Activated naive CD4-positive, alpha-beta T cell treated with anti-CD3 and anti-CD28 coated beads for 36 hours (primary cell): ENCODE measurements at regions not wholly inside any gene's neighbourhood (a gene's known extent, or its start where the extent isn't known, plus 50 kb on each side); places are given as distances from the start of the nearest gene placed in this dataset.

ENCODE experiments used
- CTCF ChIA-PET: fragments of 350-600 bp; sonication (Branson Sonifier 250); formaldehyde crosslinking; loops from one replicate; lab custom pipeline; 2021; ENCODE audit warnings: antibody characterized with exemption; lab: Charles Lee
- DNase-seq: peaks from one replicate; pipeline ENCODE4 v3.0.0-alpha.2; 2020
- H3K27ac Mint-ChIP-seq: one replicate; pipeline ENCODE4 v1.8.0; 2021; ENCODE audit warnings: mild to moderate bottlenecking, mixed read lengths
- H3K27me3 Mint-ChIP-seq: one replicate; pipeline ENCODE4 v1.8.0; 2021; ENCODE audit warnings: low read depth, mixed read lengths
- H3K36me3 Mint-ChIP-seq: one replicate; pipeline ENCODE4 v1.8.0; 2021; ENCODE audit warnings: low read depth, mixed read lengths
- H3K4me1 Mint-ChIP-seq: one replicate; pipeline ENCODE4 v1.8.0; 2021; ENCODE audit warnings: low read depth, mixed read lengths
- H3K4me3 Mint-ChIP-seq: one replicate; pipeline ENCODE4 v1.8.0; 2021; ENCODE audit warnings: mild to moderate bottlenecking, moderate library complexity, mixed read lengths
- H3K9me3 Mint-ChIP-seq: one replicate; pipeline ENCODE4 v1.8.0; 2021; ENCODE audit warnings: mixed read lengths
- intact Hi-C: fragments of 100-400 bp; cut with micrococcal nuclease; formaldehyde crosslinking; loops from one replicate; pipeline ENCODE4 v1.15.1; 2023

GRCh38 chr4:42320822-42321388, 76.4 kb upstream of the SHISA3 start:
- DNase-seq = no peak
- Mint-ChIP-seq H3K27me3 (peaks cover 11% of the 10 kb centered on the region), H3K27ac (no peak overlapping the region), H3K9me3 (no peaks in the 10 kb centered on the region), H3K4me3 (no peak overlapping the region), H3K36me3 (no peaks in the 10 kb centered on the region), H3K4me1 (no peaks in the 10 kb centered on the region)
- intact Hi-C loops = no loop called here
- CTCF ChIA-PET = interaction anchor here (0.6 kb wide), 1 partner anchor 536 kb away, joined by 3 read pairs; no protein-coding TSS in a partner anchor

GRCh38 chr4:42326040-42326439, 71.2 kb upstream of the SHISA3 start:
- no peaks in the 10 kb centered on the region for H3K36me3 Mint-ChIP-seq
- H3K9me3 Mint-ChIP-seq = no peaks in the 10 kb centered on the region
- peaks cover 12% of the 10 kb centered on the region for H3K27me3 Mint-ChIP-seq
- CTCF ChIA-PET = no interaction called here
- no peak overlapping the region for H3K27ac Mint-ChIP-seq
- no peak overlapping the region for H3K4me3 Mint-ChIP-seq
- intact Hi-C loops = no loop called here
- H3K4me1 Mint-ChIP-seq = no peaks in the 10 kb centered on the region
- DNase-seq = no peak

- intact Hi-C loops = no loop called here
- CTCF ChIA-PET = no interaction called here
- Mint-ChIP-seq H3K9me3 (no peaks in the 10 kb centered on the region), H3K27ac (no peak overlapping the region), H3K27me3 (peaks cover 10% of the 10 kb centered on the region), H3K4me3 (no peak overlapping the region), H3K36me3 (no peaks in the 10 kb centered on the region), H3K4me1 (no peaks in the 10 kb centered on the region)
- DNase-seq = no peak
Observed at GRCh38 chr4:42326524-42326923, 70.8 kb upstream of the SHISA3 start.

- CTCF ChIA-PET = no interaction called here
- intact Hi-C loops = no loop called here
- H3K4me3 Mint-ChIP-seq = no peak overlapping the region
- H3K36me3 Mint-ChIP-seq = no peaks in the 10 kb centered on the region
- H3K27ac Mint-ChIP-seq = no peak overlapping the region
- no peaks in the 10 kb centered on the region for H3K9me3 Mint-ChIP-seq
- H3K4me1 Mint-ChIP-seq = no peaks in the 10 kb centered on the region
- H3K27me3 Mint-ChIP-seq = peaks cover 12% of the 10 kb centered on the region
- no peak for DNase-seq
Observed at GRCh38 chr4:42327323-42327722, 70.0 kb upstream of the SHISA3 start.

- no peak for DNase-seq
- H3K9me3 Mint-ChIP-seq = peaks cover 2% of the 10 kb centered on the region
- CTCF ChIA-PET = interaction anchor here (1.0 kb wide), 1 partner anchor 46 kb away, joined by 4 read pairs; no protein-coding TSS in a partner anchor
Observed at GRCh38 chr4:42328978-42329377, 68.3 kb upstream of the SHISA3 start.

GRCh38 chr4:42329421-42329820, 67.9 kb upstream of the SHISA3 start:
- CTCF ChIA-PET = interaction anchor here (1.0 kb wide), 1 partner anchor 47 kb away, joined by 4 read pairs; no protein-coding TSS in a partner anchor
- Mint-ChIP-seq H3K27me3 (peaks cover 16% of the 10 kb centered on the region), H3K4me1 (no peaks in the 10 kb centered on the region), H3K36me3 (no peaks in the 10 kb centered on the region), H3K9me3 (peaks cover 2% of the 10 kb centered on the region), H3K4me3 (no peak overlapping the region), H3K27ac (no peak overlapping the region)
- no peak for DNase-seq
- intact Hi-C loops = no loop called here

More at GRCh38 chr4:42328978-42329377, 68.3 kb upstream of the SHISA3 start:
- no peak overlapping the region for H3K4me3 Mint-ChIP-seq
- H3K4me1 Mint-ChIP-seq = no peaks in the 10 kb centered on the region
- H3K27me3 Mint-ChIP-seq = peaks cover 16% of the 10 kb centered on the region
- no peak overlapping the region for H3K27ac Mint-ChIP-seq
- H3K36me3 Mint-ChIP-seq = no peaks in the 10 kb centered on the region
- intact Hi-C loops = no loop called here

GRCh38 chr4:42330002-42330592, 67.2 kb upstream of the SHISA3 start:
- no peaks in the 10 kb centered on the region for H3K36me3 Mint-ChIP-seq
- intact Hi-C loops = no loop called here
- no peak overlapping the region for H3K27ac Mint-ChIP-seq
- H3K9me3 Mint-ChIP-seq = peaks cover 2% of the 10 kb centered on the region
- CTCF ChIA-PET = no interaction called here
- H3K4me1 Mint-ChIP-seq = no peaks in the 10 kb centered on the region
- H3K4me3 Mint-ChIP-seq = no peak overlapping the region
- DNase-seq = no peak
- H3K27me3 Mint-ChIP-seq = peaks cover 14% of the 10 kb centered on the region

GRCh38 chr4:42331040-42331439, 66.2 kb upstream of the SHISA3 start:
- H3K4me1 Mint-ChIP-seq = no peaks in the 10 kb centered on the region
- no peak overlapping the region for H3K4me3 Mint-ChIP-seq
- no peak overlapping the region for H3K27ac Mint-ChIP-seq
- no peak for DNase-seq
- H3K9me3 Mint-ChIP-seq = peaks cover 2% of the 10 kb centered on the region
- CTCF ChIA-PET = no interaction called here
- H3K27me3 Mint-ChIP-seq = peaks cover 11% of the 10 kb centered on the region
- intact Hi-C loops = no loop called here
- no peaks in the 10 kb centered on the region for H3K36me3 Mint-ChIP-seq

- no peak for DNase-seq
- Mint-ChIP-seq H3K27me3 (peaks cover 8% of the 10 kb centered on the region), H3K4me1 (no peaks in the 10 kb centered on the region), H3K36me3 (no peaks in the 10 kb centered on the region), H3K4me3 (no peak overlapping the region), H3K9me3 (peaks cover 2% of the 10 kb centered on the region), H3K27ac (no peak overlapping the region)
- intact Hi-C loops = no loop called here
- CTCF ChIA-PET = interaction anchor here (0.6 kb wide), 1 partner anchor 105 kb away, joined by 3 read pairs; no protein-coding TSS in a partner anchor
Observed at GRCh38 chr4:42331914-42332368, 65.3 kb upstream of the SHISA3 start.

GRCh38 chr4:42339935-42340406, 57.3 kb upstream of the SHISA3 start:
- Mint-ChIP-seq H3K4me3 (no peak overlapping the region), H3K4me1 (no peaks in the 10 kb centered on the region), H3K27me3 (peaks cover 2% of the 10 kb centered on the region), H3K36me3 (no peaks in the 10 kb centered on the region), H3K27ac (no peak overlapping the region), H3K9me3 (no peaks in the 10 kb centered on the region)
- CTCF ChIA-PET = interaction anchor here (1.4 kb wide), 1 partner anchor 12 kb away, joined by 3 read pairs; no protein-coding TSS in a partner anchor
- DNase-seq = no peak
- intact Hi-C loops = no loop called here

- Mint-ChIP-seq H3K4me3 (no peak overlapping the region), H3K36me3 (no peaks in the 10 kb centered on the region), H3K9me3 (no peaks in the 10 kb centered on the region), H3K27me3 (peaks cover 2% of the 10 kb centered on the region), H3K4me1 (no peaks in the 10 kb centered on the region), H3K27ac (no peak overlapping the region)
- CTCF ChIA-PET = no interaction called here
- no peak for DNase-seq
- intact Hi-C loops = no loop called here
Observed at GRCh38 chr4:42341518-42342026, 55.7 kb upstream of the SHISA3 start.

- no peaks in the 10 kb centered on the region for H3K36me3 Mint-ChIP-seq
- no peak overlapping the region for H3K4me3 Mint-ChIP-seq
- CTCF ChIA-PET = no interaction called here
- no peak for DNase-seq
- no peaks in the 10 kb centered on the region for H3K9me3 Mint-ChIP-seq
- no peaks in the 10 kb centered on the region for H3K4me1 Mint-ChIP-seq
- intact Hi-C loops = no loop called here
- H3K27ac Mint-ChIP-seq = no peak overlapping the region
- peaks cover 2% of the 10 kb centered on the region for H3K27me3 Mint-ChIP-seq
Observed at GRCh38 chr4:42342459-42342858, 54.8 kb upstream of the SHISA3 start.

- Mint-ChIP-seq H3K27ac (no peak overlapping the region), H3K4me1 (no peaks in the 10 kb centered on the region), H3K27me3 (peaks cover 2% of the 10 kb centered on the region), H3K36me3 (no peaks in the 10 kb centered on the region), H3K9me3 (no peaks in the 10 kb centered on the region), H3K4me3 (no peak overlapping the region)
- intact Hi-C loops = no loop called here
- no peak for DNase-seq
- CTCF ChIA-PET = no interaction called here
Observed at GRCh38 chr4:42344309-42344708, 53.0 kb upstream of the SHISA3 start.
